Tibial nerve (tissue), 4 donors: ENCODE measurements at regions not wholly inside any gene's neighbourhood (a gene's known extent, or its start where the extent isn't known, plus 50 kb on each side); places are given as distances from the start of the nearest gene placed in this dataset.

Source experiments
- DNase-seq, 2 donors: peaks; one replicate each; pipeline ENCODE4 v3.0.0-alpha.2; 2019; ENCODE audit warnings: low spot score in 2 of 2
- H3K27ac ChIP-seq, 4 donors: fragments of 200-600 bp; sonication (generic) in 3 of 4; one replicate each; pipeline ENCODE4 v1.5.1; 2017 to 2019; ENCODE audit warnings: mild to moderate bottlenecking in 1 of 4
- H3K27me3 ChIP-seq, 2 donors: fragments of 200-600 bp; sonication (generic) in 1 of 2; one replicate each; pipeline versions ENCODE4 v1.5.1 to v1.6.0; 2017 to 2019
- H3K36me3 ChIP-seq, 3 donors: fragments of 200-600 bp; sonication (generic); one replicate each; pipeline ENCODE4 v1.5.1; 2018 to 2019
- H3K4me1 ChIP-seq, 4 donors: fragments of 200-600 bp; sonication (generic) in 3 of 4; one replicate each; pipeline ENCODE4 v1.5.1; 2017 to 2019
- H3K4me3 ChIP-seq, 4 donors: fragments of 200-600 bp; sonication (generic) in 3 of 4; one replicate each; pipeline ENCODE4 v1.5.1; 2017 to 2019; ENCODE audit warnings: mild to moderate bottlenecking in 1 of 4, moderate library complexity in 1 of 4
- H3K9me3 ChIP-seq, 4 donors: fragments of 200-600 bp; sonication (generic) in 3 of 4; one replicate each; pipeline ENCODE4 v1.5.1; 2017 to 2019
- CTCF ChIP-seq, 5 experiments: fragments of 200-600 bp in 3 of 5; fragments of 450-650 bp in 2 of 5; sonication (generic) in 3 of 5; IDR thresholded peaks; one replicate each; pipeline ENCODE4 v1.5.1; 2016 to 2019; ENCODE audit warnings: antibody characterized with exemption in 5 of 5, mild to moderate bottlenecking in 3 of 5, moderate library complexity in 2 of 5
- EP300 ChIP-seq, 2 donors: sonication (generic); formaldehyde crosslinking; IDR thresholded peaks; one replicate each; pipeline ENCODE4 v1.6.1; 2017; ENCODE audit warnings: antibody characterized with exemption in 2 of 2, mild to moderate bottlenecking in 1 of 2
- POLR2A ChIP-seq, 2 donors: fragments of 450-650 bp; IDR thresholded peaks; one replicate each; pipeline ENCODE4 v1.6.1; 2017; ENCODE audit warnings: antibody characterized with exemption in 2 of 2, mild to moderate bottlenecking in 2 of 2, moderate library complexity in 2 of 2
- WGBS, 2 donors: methylation state at CpG; one replicate each; pipeline ENCODE4 v1.1.5; 2018; 5-methylcytosine and 5-hydroxymethylcytosine counted together

GRCh38 chr5:8280711-8281363, 411.9 kb downstream of the MTRR start:
- DNase-seq, result no peak
- Histone ChIP-seq H3K4me1 (no peaks in the 10 kb centered on the region), H3K27ac (no peak overlapping the region), H3K9me3 (no peaks in the 10 kb centered on the region), H3K27me3 (no peaks in the 10 kb centered on the region), H3K4me3 (no peak overlapping the region), H3K36me3 (no peaks in the 10 kb centered on the region)
- 50 to 63% methylated on average over 4 of the region's 4 CpGs for WGBS, 2 donors
- TF ChIP-seq EP300 (IDR thresholded peaks at IDR 0.05) (no peak), CTCF (IDR thresholded peaks at IDR 0.05) (no peak), POLR2A (IDR thresholded peaks at IDR 0.05) (no peak)

- H3K36me3 ChIP-seq, result no peaks in the 10 kb centered on the region
- no peaks in the 10 kb centered on the region for H3K4me1 ChIP-seq
- H3K27ac ChIP-seq, result no peak overlapping the region
- TF ChIP-seq EP300 (IDR thresholded peaks at IDR 0.05) (no peak), CTCF (IDR thresholded peaks at IDR 0.05) (no peak), POLR2A (IDR thresholded peaks at IDR 0.05) (no peak)
- H3K27me3 ChIP-seq, result no peaks in the 10 kb centered on the region
- no peak overlapping the region for H3K4me3 ChIP-seq
- H3K9me3 ChIP-seq, result peaks cover 0 to 6% (median 0%) of the 10 kb centered on the region in 4 donors
- no peak for DNase-seq
These were observed 419.4 kb downstream of the MTRR start for GRCh38 chr5:8288334-8288733.

GRCh38 chr5:8288897-8289516, 420.1 kb downstream of the MTRR start:
- Histone ChIP-seq H3K27me3 (no peaks in the 10 kb centered on the region), H3K9me3 (peaks cover 0 to 7% (median 0%) of the 10 kb centered on the region in 4 donors), H3K27ac (no peak overlapping the region), H3K36me3 (no peaks in the 10 kb centered on the region), H3K4me3 (no peak overlapping the region), H3K4me1 (no peaks in the 10 kb centered on the region)
- WGBS, 2 donors, result 77 to 80% methylated on average over 6 of the region's 6 CpGs
- TF ChIP-seq EP300 (IDR thresholded peaks at IDR 0.05), result no peak
- TF ChIP-seq CTCF (IDR thresholded peaks at IDR 0.05), result no peak
- no peak for TF ChIP-seq POLR2A (IDR thresholded peaks at IDR 0.05)
- DNase-seq, result no peak

GRCh38 chr5:8289779-8290178, 420.8 kb downstream of the MTRR start:
- no peak overlapping the region for H3K27ac ChIP-seq
- no peaks in the 10 kb centered on the region for H3K27me3 ChIP-seq
- no peaks in the 10 kb centered on the region for H3K36me3 ChIP-seq
- DNase-seq, result no peak
- no peak for TF ChIP-seq POLR2A (IDR thresholded peaks at IDR 0.05)
- TF ChIP-seq EP300 (IDR thresholded peaks at IDR 0.05), result no peak
- no peak for TF ChIP-seq CTCF (IDR thresholded peaks at IDR 0.05)
- no peaks in the 10 kb centered on the region for H3K4me1 ChIP-seq
- 44 to 48% methylated on average over 1 of the region's 1 CpG for WGBS, 2 donors
- H3K9me3 ChIP-seq, result peaks cover 0 to 7% (median 0%) of the 10 kb centered on the region in 4 donors
- H3K4me3 ChIP-seq, result no peak overlapping the region

- Histone ChIP-seq H3K4me3 (no peak overlapping the region), H3K27me3 (no peaks in the 10 kb centered on the region), H3K9me3 (peaks cover 0 to 7% (median 0%) of the 10 kb centered on the region in 4 donors), H3K36me3 (no peaks in the 10 kb centered on the region), H3K27ac (no peak overlapping the region), H3K4me1 (no peaks in the 10 kb centered on the region)
- no peak for DNase-seq
- TF ChIP-seq EP300 (IDR thresholded peaks at IDR 0.05) (no peak), CTCF (IDR thresholded peaks at IDR 0.05) (no peak), POLR2A (IDR thresholded peaks at IDR 0.05) (no peak)
- 68 to 82% methylated on average over 2 of the region's 2 CpGs for WGBS, 2 donors
These were observed 421.8 kb downstream of the MTRR start for GRCh38 chr5:8290721-8291120.
